ENCODE measurements at regions not wholly inside any gene's neighbourhood (a gene's known extent, or its start where the extent isn't known, plus 50 kb on each side); places are given as distances from the start of the nearest gene placed in this dataset.

GRCh38 chr4:126385954-126386353 lies 1071.2 kb downstream of the FAT4 start:
- Histone ChIP-seq H3K4me3 (ENCODE audit: control insufficient read depth in 1 of 7, extremely low read depth in 1 of 7, insufficient read depth in 4 of 7, low read depth in 2 of 7, low read length in 6 of 7) (no peak overlapping the region), H3K4me1 (ENCODE audit: control extremely low read depth in 1 of 4, control insufficient read depth in 4 of 4, insufficient read depth in 4 of 4, low read length in 3 of 4) (no peaks in the 10 kb centered on the region), H3K9me3 (ENCODE audit: control extremely low read depth in 1 of 5, control insufficient read depth in 4 of 5, insufficient read depth in 2 of 5, low read depth in 1 of 5, low read length in 4 of 5) (peaks cover 0 to 1% (median 0%) of the 10 kb centered on the region in 5 experiments), H3K27ac (ENCODE audit: insufficient read depth in 1 of 2, low read depth in 1 of 2, low read length in 2 of 2, poor library complexity in 1 of 2, severe bottlenecking in 2 of 2) (no peak overlapping the region), H3K27me3 (replicated peaks in 2 of 5; ENCODE audit: control insufficient read depth in 4 of 5, insufficient read depth in 5 of 5, low read length in 4 of 5) (no peaks in the 10 kb centered on the region), H3K36me3 (ENCODE audit: control insufficient read depth in 4 of 4, insufficient read depth in 4 of 4, low read length in 3 of 4) (no peaks in the 10 kb centered on the region)
- DNase-seq: no peak
- POLR2A ChIA-PET: no interaction called here
- CTCF ChIA-PET: no interaction called here

- ChIA-PET POLR2A (no interaction called here), CTCF (no interaction called here)
- Histone ChIP-seq H3K9me3 (ENCODE audit: control extremely low read depth in 1 of 5, control insufficient read depth in 4 of 5, insufficient read depth in 2 of 5, low read depth in 1 of 5, low read length in 4 of 5) (peaks cover 0 to 1% (median 0%) of the 10 kb centered on the region in 5 experiments), H3K4me1 (ENCODE audit: control extremely low read depth in 1 of 4, control insufficient read depth in 4 of 4, insufficient read depth in 4 of 4, low read length in 3 of 4) (no peaks in the 10 kb centered on the region), H3K27me3 (replicated peaks in 2 of 5; ENCODE audit: control insufficient read depth in 4 of 5, insufficient read depth in 5 of 5, low read length in 4 of 5) (no peaks in the 10 kb centered on the region), H3K36me3 (ENCODE audit: control insufficient read depth in 4 of 4, insufficient read depth in 4 of 4, low read length in 3 of 4) (no peaks in the 10 kb centered on the region), H3K27ac (ENCODE audit: insufficient read depth in 1 of 2, low read depth in 1 of 2, low read length in 2 of 2, poor library complexity in 1 of 2, severe bottlenecking in 2 of 2) (no peak overlapping the region), H3K4me3 (ENCODE audit: control insufficient read depth in 1 of 7, extremely low read depth in 1 of 7, insufficient read depth in 4 of 7, low read depth in 2 of 7, low read length in 6 of 7) (no peak overlapping the region)
- WGBS (ENCODE audit: insufficient coverage): 86% methylated on average over 2 of the region's 2 CpGs
- DNase-seq: no peak
Observed at GRCh38 chr4:126386512-126386911, 1071.8 kb downstream of the FAT4 start.

- DNase-seq: no peak
- CTCF ChIA-PET: no interaction called here
Observed at GRCh38 chr4:126395664-126396063, 1080.9 kb downstream of the FAT4 start.

DNA sequence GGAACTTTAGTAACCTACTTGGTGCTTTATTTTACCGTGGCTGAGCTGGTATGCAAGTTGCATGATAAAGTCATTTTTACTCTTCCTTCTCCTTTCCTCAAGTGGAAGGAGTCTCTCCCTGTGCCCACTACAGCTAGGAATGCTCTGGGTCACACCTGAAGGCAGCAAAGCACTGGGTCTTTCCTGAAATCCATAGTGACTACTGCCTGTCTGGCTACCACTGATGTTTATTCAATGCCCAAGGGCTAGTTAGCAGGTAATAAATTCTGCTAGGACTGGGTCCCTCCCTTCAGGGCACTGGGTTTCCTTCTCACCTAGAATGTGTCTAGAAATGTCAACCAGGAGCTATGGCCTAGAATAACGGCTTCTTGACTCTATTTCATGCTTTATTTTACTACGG lies 1081.4 kb downstream of the FAT4 start:
- ChIA-PET POLR2A (no interaction called here), CTCF (no interaction called here)
- no peak for DNase-seq
- H3K27ac ChIP-seq (ENCODE audit: insufficient read depth in 1 of 2, low read depth in 1 of 2, low read length in 2 of 2, poor library complexity in 1 of 2, severe bottlenecking in 2 of 2): no peak overlapping the region
- no peaks in the 10 kb centered on the region for H3K4me1 ChIP-seq (ENCODE audit: control extremely low read depth in 1 of 4, control insufficient read depth in 4 of 4, insufficient read depth in 4 of 4, low read length in 3 of 4)
- no peaks in the 10 kb centered on the region for H3K27me3 ChIP-seq (replicated peaks in 2 of 5; ENCODE audit: control insufficient read depth in 4 of 5, insufficient read depth in 5 of 5, low read length in 4 of 5)
- 97% methylated on average over 3 of the region's 3 CpGs for WGBS (ENCODE audit: insufficient coverage)
- H3K4me3 ChIP-seq (ENCODE audit: control insufficient read depth in 1 of 7, extremely low read depth in 1 of 7, insufficient read depth in 4 of 7, low read depth in 2 of 7, low read length in 6 of 7): no peak overlapping the region
- no peaks in the 10 kb centered on the region for H3K36me3 ChIP-seq (ENCODE audit: control insufficient read depth in 4 of 4, insufficient read depth in 4 of 4, low read length in 3 of 4)
- no peaks in the 10 kb centered on the region for H3K9me3 ChIP-seq (ENCODE audit: control extremely low read depth in 1 of 5, control insufficient read depth in 4 of 5, insufficient read depth in 2 of 5, low read depth in 1 of 5, low read length in 4 of 5)

More at GRCh38 chr4:126395664-126396063, 1080.9 kb downstream of the FAT4 start:
- Histone ChIP-seq H3K36me3 (ENCODE audit: control insufficient read depth in 4 of 4, insufficient read depth in 4 of 4, low read length in 3 of 4) (no peaks in the 10 kb centered on the region), H3K9me3 (ENCODE audit: control extremely low read depth in 1 of 5, control insufficient read depth in 4 of 5, insufficient read depth in 2 of 5, low read depth in 1 of 5, low read length in 4 of 5) (no peaks in the 10 kb centered on the region), H3K27me3 (replicated peaks in 2 of 5; ENCODE audit: control insufficient read depth in 4 of 5, insufficient read depth in 5 of 5, low read length in 4 of 5) (no peaks in the 10 kb centered on the region), H3K27ac (ENCODE audit: insufficient read depth in 1 of 2, low read depth in 1 of 2, low read length in 2 of 2, poor library complexity in 1 of 2, severe bottlenecking in 2 of 2) (no peak overlapping the region), H3K4me1 (ENCODE audit: control extremely low read depth in 1 of 4, control insufficient read depth in 4 of 4, insufficient read depth in 4 of 4, low read length in 3 of 4) (no peaks in the 10 kb centered on the region), H3K4me3 (ENCODE audit: control insufficient read depth in 1 of 7, extremely low read depth in 1 of 7, insufficient read depth in 4 of 7, low read depth in 2 of 7, low read length in 6 of 7) (no peak overlapping the region)
- 91% methylated on average over 2 of the region's 2 CpGs for WGBS (ENCODE audit: insufficient coverage)
- POLR2A ChIA-PET: no interaction called here

DNA sequence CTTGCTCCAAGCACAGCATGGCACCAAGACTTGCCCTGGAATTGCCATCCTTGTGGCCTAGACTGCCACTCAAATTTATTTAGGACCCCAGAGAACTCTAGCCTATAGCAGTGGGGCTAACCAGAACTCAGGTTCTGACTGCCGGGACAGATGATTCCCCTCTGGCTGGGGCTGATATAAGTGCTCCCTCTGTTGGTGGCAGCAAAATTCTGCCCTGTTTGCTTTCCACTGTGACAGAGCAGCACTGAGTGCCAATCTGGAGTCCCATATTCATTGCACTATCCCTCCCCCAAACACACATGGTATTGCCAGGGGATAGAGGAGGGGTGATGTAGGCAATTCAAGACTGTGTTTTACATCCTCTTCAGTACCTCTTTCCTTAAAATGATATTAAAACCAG lies 1081.9 kb downstream of the FAT4 start:
- Histone ChIP-seq H3K4me3 (ENCODE audit: control insufficient read depth in 1 of 7, extremely low read depth in 1 of 7, insufficient read depth in 4 of 7, low read depth in 2 of 7, low read length in 6 of 7) (no peak overlapping the region), H3K27ac (ENCODE audit: insufficient read depth in 1 of 2, low read depth in 1 of 2, low read length in 2 of 2, poor library complexity in 1 of 2, severe bottlenecking in 2 of 2) (no peak overlapping the region), H3K27me3 (replicated peaks in 2 of 5; ENCODE audit: control insufficient read depth in 4 of 5, insufficient read depth in 5 of 5, low read length in 4 of 5) (no peaks in the 10 kb centered on the region), H3K9me3 (ENCODE audit: control extremely low read depth in 1 of 5, control insufficient read depth in 4 of 5, insufficient read depth in 2 of 5, low read depth in 1 of 5, low read length in 4 of 5) (no peaks in the 10 kb centered on the region), H3K36me3 (ENCODE audit: control insufficient read depth in 4 of 4, insufficient read depth in 4 of 4, low read length in 3 of 4) (no peaks in the 10 kb centered on the region), H3K4me1 (ENCODE audit: control extremely low read depth in 1 of 4, control insufficient read depth in 4 of 4, insufficient read depth in 4 of 4, low read length in 3 of 4) (no peaks in the 10 kb centered on the region)
- DNase-seq: no peak
- ChIA-PET CTCF (no interaction called here), POLR2A (no interaction called here)
- 100% methylated on average over 1 of the region's 1 CpG for WGBS (ENCODE audit: insufficient coverage)

GRCh38 chr4:126404549-126404948 lies 1089.8 kb downstream of the FAT4 start:
- ChIA-PET POLR2A (no interaction called here), CTCF (no interaction called here)
- Histone ChIP-seq H3K27me3 (replicated peaks in 2 of 5; ENCODE audit: control insufficient read depth in 4 of 5, insufficient read depth in 5 of 5, low read length in 4 of 5) (no peaks in the 10 kb centered on the region), H3K9me3 (ENCODE audit: control extremely low read depth in 1 of 5, control insufficient read depth in 4 of 5, insufficient read depth in 2 of 5, low read depth in 1 of 5, low read length in 4 of 5) (no peaks in the 10 kb centered on the region), H3K4me3 (ENCODE audit: control insufficient read depth in 1 of 7, extremely low read depth in 1 of 7, insufficient read depth in 4 of 7, low read depth in 2 of 7, low read length in 6 of 7) (no peak overlapping the region), H3K4me1 (ENCODE audit: control extremely low read depth in 1 of 4, control insufficient read depth in 4 of 4, insufficient read depth in 4 of 4, low read length in 3 of 4) (no peaks in the 10 kb centered on the region), H3K36me3 (ENCODE audit: control insufficient read depth in 4 of 4, insufficient read depth in 4 of 4, low read length in 3 of 4) (no peaks in the 10 kb centered on the region), H3K27ac (ENCODE audit: insufficient read depth in 1 of 2, low read depth in 1 of 2, low read length in 2 of 2, poor library complexity in 1 of 2, severe bottlenecking in 2 of 2) (no peak overlapping the region)
- WGBS (ENCODE audit: insufficient coverage): 100% methylated on average over 1 of the region's 1 CpG
- no peak for DNase-seq

- 100% methylated on average over 1 of the region's 2 CpGs for whole genome bisulfite sequencing (ENCODE audit: insufficient coverage)
- DNase-seq: peak; percentile 6 to 48 (median 41)
Observed at GRCh38 chr4:126405369-126405982, 1090.7 kb downstream of the FAT4 start.

More at GRCh38 chr4:126405369-126405982, 1090.7 kb downstream of the FAT4 start:
- no peaks in the 10 kb centered on the region for H3K9me3 ChIP-seq (ENCODE audit: control extremely low read depth in 1 of 5, control insufficient read depth in 4 of 5, insufficient read depth in 2 of 5, low read depth in 1 of 5, low read length in 4 of 5)
- ChIA-PET POLR2A (no interaction called here), CTCF (no interaction called here)
- H3K4me1 ChIP-seq (ENCODE audit: control extremely low read depth in 1 of 4, control insufficient read depth in 4 of 4, insufficient read depth in 4 of 4, low read length in 3 of 4): no peaks in the 10 kb centered on the region
- H3K4me3 ChIP-seq (ENCODE audit: control insufficient read depth in 1 of 7, extremely low read depth in 1 of 7, insufficient read depth in 4 of 7, low read depth in 2 of 7, low read length in 6 of 7): no peak overlapping the region
- H3K27ac ChIP-seq (ENCODE audit: insufficient read depth in 1 of 2, low read depth in 1 of 2, low read length in 2 of 2, poor library complexity in 1 of 2, severe bottlenecking in 2 of 2): no peak overlapping the region
- H3K27me3 ChIP-seq (replicated peaks in 2 of 5; ENCODE audit: control insufficient read depth in 4 of 5, insufficient read depth in 5 of 5, low read length in 4 of 5): no peaks in the 10 kb centered on the region
- H3K36me3 ChIP-seq (ENCODE audit: control insufficient read depth in 4 of 4, insufficient read depth in 4 of 4, low read length in 3 of 4): no peaks in the 10 kb centered on the region
